ENCODE measurements at regions not wholly inside any gene's neighbourhood (a gene's known extent, or its start where the extent isn't known, plus 50 kb on each side); places are given as distances from the start of the nearest gene placed in this dataset.

DNA sequence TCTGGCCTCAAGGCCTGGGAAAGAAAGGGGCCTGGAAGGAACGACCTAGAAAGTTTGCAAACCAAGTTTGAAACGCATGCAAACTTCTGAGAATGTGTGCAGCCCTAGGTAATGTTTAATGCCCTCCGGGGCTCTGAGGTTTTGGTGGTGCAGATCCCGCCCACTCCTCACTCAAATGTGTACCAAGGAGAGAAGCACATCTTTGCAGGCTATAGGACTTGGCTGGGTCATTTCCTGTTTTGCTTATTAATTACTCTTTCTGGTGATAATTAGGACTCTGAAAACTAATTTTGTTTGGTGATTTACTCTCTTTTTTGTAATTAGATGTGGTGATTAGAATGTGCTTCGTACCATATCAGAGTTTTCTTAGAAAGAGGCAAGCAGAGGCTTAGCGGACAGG lies 625.9 kb upstream of the CADM1 start:
- no peak for DNase-seq

DNA sequence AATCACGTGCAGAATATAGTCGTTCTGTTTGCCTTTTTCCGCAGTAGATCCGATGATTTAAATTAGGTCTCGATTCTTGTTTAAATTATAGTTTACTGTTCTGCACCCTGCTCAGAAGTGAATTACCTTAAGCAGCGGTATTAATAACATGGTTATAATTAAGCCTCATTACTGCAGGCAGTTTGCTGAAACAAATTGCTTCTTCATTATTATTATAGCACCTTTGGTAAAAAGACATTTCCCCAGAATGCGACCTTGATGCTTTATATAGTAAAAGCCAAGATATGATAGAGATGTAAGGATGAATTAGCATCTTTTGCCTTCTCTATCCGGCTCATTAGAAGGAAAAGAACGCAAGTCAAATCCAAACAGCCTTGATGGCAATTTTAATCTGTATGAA lies 625.2 kb upstream of the CADM1 start:
- DNase-seq: no peak

DNA sequence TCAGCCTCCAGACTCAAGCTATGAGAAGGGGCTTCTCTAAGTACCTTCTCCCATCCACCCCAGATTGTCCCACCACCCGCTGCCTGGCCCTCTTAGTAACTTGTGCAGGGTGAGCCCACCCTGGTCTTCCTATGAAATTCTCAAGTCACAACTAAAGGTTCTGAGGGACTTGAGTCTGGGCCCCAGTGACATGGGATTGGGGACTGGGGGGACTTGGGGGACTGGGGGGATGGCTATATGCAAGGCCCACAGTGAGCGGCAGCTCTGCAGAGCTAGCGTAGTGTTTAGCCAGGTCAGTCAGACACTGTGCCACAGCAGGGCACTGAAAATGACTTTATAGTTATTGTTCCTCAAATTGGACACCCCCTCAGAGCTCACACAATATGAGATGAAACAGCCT lies 622.3 kb upstream of the CADM1 start:
- no peak for DNase-seq

DNA sequence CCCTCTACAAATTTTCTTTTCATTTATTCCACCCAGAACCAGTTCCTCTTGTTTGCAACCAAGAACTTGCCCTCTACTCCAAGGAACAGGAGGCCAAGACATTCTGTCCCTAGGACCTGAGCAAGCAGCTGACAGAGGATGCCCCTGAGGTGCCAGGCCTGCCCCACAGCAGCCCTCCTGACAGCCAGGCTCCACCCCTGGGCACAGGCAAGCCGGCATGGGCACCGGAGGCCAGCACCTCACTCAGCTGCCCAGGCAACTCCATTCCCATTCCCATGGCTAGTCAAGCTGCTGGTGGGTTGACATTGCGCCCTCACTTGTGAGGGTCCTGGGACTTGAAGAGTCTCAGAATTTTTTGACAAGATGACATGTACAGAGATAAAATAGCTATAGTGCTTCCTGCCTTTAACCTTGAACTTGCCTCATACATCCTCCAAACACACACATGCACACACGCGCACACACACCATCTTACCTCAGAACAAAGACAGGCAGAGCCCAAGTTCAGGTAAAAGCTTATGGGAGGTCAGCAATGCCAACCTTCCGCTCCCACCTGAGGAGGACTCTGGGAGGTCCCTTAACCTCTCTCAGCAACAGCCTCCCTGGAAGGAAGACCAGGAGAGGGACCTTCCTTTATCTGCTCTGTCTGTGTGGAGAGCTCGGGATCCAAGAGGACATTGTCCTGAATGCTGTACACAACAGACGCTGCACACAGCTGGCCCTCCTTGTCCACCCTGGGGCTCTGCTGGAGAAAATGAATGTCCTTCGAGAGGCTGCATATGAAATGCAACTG lies 620.9 kb upstream of the CADM1 start:
- no peak for DNase-seq

DNA sequence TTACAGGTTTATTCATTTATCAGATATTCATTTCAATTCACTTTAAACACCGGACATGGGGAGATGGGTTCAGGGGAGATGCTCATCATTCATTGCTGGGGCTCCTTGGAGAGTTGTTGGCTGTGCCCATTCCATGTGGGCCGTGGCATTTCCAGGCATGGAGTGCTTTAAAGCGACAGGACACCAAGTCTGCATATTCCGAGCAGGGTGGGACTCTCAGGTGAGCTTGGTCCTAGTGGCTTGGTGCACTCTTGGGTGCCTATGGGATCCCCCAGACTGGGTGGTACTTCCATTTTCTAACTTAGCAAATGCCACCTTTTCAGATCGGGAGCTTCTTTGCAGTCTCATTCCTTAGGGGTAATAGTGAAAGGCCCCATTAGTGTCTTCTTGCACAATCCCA lies 619.5 kb upstream of the CADM1 start:
- no peak for DNase-seq

DNA sequence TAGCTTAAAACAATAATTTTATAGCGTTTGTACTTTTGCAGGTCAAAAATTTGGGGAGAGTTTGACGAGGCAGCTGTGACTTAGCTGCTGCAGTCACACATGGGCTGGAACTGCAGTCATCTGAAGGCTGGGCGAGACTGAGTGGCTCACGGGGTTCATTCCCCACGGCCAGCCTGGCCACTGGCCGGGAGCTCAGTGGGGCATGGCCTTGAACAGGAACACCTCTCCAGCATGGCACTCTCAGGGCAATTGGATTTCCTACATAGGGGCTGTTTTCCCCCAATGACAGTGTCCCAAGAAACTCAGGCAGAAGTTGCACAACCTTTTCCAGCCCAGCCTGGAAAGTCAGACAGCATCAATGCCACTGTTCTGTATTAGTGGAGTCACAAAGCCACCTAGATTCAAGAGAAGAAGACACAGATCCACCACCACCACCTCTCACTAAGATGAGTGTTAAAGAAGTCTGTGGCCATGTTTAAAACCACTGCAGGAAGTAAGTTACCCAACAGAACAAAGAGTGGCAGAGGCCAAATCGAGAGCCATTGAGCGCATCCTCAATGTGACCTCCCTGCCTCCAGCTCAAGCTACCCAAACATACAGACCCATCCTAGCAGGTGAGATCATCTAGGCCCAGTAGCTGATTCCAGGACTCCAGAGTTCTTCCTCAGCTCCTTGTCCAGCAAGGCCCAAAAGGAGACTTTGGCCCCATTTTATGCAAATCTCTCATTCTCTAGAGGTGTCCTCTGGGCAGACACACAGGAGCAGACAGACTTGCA lies 618.7 kb upstream of the CADM1 start:
- no peak for DNase-seq

DNA sequence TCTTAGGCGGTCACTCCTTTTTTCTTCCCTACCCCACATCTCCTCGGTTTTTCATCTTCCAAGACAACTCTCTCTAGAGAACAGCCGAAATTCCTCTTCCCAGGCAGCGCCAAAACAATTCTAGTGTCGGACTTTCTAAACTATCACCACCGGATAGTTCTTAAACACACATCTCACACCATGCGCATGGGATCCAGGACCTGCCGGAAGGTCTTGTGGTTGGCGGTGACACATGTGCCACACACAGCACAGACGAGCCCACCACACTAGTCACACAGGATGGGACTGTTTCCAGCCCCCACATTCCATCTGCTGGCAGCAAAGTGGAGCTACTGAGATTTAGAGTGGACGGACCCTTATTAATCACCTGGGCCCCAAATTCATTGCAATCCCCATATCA lies 614.9 kb upstream of the CADM1 start:
- DNase-seq: no peak

DNA sequence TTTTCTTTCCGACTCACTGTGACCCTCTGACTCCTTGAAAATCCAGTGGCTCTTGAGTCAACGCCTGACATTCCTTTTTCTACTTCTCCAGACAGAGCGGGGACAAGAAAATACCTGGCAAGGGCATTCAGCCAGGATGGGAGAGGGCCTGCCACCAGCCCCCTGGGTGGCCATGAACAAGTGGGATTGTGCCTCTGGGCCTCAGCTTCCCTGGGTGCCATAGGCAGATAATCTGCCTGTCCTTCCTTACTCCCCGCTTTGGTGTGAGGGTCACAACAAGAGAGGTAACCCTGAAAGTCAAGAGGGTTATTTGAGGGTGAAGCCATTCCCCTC lies 613.9 kb upstream of the CADM1 start:
- DNase-seq: no peak

DNA sequence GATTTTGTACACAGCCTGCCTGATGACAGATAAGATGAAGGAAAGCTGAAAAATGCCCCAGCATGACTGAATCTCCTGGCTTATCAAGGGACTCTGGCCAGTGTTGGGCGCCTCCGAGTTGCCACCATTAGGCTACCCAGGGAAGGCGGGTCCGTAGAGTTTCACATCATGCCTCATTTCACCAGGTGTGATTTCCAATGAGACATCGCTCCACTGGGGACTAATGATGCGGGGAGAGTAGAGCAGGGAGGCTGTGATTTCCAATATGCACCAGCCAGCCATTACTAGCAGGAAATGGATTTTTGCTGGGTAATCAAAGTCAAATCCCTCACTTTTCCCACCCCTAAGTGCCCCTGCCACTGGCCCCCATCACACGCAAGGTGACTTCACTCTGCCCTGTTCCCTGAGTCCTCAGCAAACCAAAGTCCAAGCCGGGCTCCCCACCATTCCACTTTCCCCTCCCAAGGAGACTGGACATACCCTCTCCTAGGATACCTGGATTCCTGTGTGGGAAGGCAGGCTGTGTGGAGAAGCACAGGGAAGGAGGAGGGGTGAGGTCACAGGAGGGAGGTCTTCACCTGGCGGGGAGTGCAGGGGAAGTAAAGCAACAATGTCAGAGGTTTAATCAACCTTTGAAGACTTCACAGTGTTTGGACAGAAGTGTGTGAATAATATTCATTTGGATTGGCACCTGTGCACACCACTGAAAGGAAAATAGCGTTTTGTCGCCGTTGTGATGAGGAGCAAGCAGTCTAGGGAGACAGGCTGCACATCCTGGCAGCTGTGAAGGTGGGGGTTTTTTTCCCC lies 613.3 kb upstream of the CADM1 start:
- DNase-seq: no peak

DNA sequence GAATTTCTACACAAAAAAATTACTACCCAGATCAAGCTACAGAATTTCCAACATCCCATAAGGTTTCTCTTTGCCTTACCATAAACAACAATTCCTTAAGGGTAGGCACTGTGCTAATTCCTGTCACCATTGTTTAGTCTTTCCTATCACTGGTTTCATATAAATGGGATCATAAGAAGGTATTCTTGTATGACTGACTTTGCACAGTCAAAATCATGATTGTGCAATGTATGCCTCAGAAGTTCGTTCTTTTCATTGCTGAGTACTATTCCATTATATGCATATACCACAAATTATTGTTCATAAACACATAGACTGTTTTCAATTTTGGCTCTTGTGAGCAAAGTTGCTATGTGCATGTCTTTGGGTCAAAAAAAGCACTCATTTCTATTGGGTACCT lies 611.6 kb upstream of the CADM1 start:
- no peak for DNase-seq

DNA sequence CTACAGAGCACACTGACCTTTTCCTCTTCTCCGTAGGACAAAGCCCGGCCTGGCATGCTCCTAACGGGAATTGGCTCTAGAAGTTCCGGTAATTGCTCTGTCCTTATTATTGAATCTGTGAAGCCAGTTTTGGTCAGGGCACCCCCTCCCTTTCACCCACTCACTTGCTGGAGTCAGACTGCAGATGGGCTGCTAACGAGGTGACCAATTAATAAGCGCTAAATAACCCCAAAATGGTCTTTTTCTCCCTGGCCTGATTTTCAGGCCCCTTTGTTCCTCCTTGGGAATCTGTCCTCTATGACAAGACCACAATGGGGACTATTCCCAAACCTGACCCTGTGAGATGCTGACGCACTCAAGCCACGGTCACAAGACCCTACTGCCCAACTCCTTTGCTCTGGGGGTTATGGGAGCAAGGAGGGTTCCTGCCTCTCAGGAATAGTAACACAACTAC lies 610.0 kb upstream of the CADM1 start:
- no peak for DNase-seq

DNA sequence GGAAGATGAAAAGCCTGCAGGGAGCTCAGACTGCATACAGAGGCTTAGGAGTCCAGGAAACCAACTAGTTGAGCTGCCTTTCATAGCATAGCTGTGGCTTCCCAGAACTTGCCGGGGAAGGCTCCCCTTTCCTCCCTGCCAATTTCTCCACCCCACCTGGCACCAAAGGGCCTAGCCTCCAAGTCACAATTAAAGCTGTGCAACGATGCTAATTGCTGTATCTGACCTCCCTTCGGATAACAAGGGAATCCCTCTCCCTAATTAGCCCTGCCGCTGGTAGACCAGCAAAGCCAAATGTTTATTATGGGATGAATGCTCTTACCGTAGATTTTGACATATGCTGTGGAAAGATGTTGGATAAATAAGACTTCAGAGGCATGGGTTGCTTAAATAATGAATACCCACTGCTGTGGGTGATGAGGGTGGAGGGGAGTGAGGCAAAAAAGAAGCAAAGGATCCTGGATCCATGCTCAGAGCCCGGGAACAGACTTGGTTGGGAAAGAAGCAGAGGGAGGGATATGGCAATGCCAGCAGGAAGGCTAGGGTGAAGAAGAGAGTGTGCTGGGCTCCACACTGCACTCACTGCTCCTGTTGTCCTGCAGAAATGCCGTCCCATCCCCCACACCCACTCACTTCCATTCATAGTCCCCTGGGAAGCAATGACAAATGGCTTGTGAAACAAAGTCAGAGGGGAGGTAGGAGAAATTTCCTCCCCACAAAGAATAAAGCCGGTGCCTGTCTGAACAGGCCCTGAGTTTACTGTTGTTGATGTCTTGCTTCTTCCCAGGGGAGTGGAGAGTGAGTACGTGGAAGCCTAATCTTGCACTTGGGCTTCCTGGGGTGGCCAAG lies 608.1 kb upstream of the CADM1 start:
- DNase-seq: no peak

DNA sequence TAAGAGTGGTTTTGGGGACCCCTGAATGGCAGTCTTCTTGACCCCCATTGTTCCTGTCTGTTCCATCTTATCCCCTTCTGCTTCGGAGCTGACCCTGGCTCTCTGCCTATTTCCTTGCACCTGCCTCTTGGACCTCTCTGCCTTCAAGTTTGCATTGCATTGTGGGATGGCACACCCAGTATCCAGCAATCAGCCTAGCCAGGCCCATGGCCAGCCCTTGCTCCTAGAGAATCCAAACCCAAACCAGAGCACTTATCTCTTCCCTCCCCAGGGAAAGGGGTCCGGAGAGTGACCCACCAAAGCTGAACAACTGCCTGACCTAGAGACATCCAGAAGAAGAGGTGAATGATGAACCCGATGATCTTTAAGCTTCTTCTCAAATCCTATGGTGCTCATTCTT lies 607.3 kb upstream of the CADM1 start:
- DNase-seq: no peak

DNA sequence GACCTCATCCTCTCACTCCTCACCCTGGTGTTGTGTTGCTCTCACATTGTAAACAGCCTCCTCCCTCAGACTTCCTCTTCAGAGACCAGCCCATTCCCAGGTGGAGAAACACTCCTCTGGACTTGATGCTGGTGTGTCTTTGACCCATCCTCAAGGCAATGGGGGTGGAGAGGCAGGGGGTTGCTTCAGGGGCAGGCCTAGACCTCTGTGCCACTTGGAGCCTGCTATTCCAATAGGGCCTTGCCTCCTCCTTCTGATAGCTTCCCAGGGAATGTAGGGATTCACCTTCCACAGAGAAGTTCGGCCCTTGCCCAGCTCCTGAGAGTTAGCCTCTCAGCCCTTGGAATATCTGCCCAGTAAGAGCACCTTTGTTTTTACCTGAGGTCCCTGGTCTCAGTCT lies 606.6 kb upstream of the CADM1 start:
- no peak for DNase-seq

DNA sequence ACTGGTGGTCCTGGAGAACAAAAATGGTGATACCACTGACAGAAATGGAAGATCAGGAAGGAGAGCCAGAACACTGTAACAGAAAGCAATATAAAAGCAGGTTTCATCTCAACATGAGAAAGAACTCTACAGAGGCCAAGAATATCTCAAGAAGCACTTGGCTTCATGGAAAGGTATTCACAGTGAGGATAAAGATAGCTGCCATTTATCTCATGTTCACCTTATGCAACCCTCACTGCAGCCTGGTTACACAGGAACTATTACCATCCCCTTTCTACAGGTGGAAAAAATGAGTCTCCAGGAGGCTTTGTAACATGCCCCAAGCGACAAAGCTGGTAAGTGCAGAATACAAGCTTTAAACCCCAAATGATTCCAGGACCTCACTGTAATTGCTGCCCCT lies 606.1 kb upstream of the CADM1 start:
- DNase-seq: no peak

DNA sequence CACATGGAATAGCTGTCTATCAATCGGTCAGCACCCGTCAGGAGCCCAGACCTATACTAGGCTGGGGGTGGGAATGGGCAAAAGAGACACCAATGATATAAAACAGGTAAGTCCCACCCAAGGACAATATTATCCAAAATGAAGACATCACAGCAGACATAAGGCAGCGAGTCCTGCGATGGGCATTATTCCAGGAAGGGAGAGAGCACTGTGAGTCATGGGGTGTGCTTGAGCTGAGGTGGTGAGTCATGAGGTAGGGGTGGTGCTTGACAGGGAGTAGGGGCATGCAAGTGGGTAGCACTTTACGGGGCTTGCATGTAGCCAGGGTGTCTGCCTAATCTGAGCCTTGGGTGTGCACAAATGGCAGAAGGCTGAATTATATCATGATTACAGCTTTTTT lies 605.0 kb upstream of the CADM1 start:
- no peak for DNase-seq

DNA sequence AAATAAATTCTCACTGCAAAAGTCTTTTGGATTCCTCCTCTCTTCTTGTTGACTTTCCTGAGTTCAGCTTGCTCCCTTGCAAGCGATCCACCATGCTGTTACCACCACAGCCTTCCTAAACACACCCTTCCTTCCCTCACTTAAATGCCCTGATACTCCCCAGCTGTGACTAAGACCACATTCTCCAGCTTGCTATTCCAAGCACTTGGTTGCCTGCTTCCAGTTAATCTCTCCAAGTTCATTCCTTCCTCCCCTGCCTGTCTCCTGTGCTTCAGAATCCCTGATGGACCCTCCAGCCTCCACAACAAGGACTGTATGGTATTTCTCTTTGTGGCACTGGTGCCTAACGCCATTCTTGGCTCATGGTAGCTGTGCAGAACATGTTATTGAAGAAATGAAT lies 603.9 kb upstream of the CADM1 start:
- DNase-seq: no peak

DNA sequence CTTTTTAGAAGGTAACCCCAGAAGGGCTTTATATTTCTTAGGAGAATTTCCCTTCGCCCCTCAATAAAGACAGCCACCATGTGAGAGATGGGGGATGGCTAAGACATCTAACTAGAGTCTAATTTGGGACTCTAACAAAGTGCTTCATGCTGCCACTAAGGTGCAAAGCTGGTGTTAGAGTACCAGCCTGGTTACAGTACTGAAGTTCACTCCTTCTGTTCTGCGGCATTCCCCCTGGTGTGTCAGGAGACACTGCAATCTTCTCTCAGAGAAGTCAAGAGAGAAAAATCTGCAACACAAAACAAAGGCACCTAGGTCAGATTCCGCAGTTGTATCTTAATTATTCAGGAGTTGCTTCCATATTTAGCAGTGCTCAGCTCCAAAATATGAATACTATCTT lies 603.0 kb upstream of the CADM1 start:
- no peak for DNase-seq

DNA sequence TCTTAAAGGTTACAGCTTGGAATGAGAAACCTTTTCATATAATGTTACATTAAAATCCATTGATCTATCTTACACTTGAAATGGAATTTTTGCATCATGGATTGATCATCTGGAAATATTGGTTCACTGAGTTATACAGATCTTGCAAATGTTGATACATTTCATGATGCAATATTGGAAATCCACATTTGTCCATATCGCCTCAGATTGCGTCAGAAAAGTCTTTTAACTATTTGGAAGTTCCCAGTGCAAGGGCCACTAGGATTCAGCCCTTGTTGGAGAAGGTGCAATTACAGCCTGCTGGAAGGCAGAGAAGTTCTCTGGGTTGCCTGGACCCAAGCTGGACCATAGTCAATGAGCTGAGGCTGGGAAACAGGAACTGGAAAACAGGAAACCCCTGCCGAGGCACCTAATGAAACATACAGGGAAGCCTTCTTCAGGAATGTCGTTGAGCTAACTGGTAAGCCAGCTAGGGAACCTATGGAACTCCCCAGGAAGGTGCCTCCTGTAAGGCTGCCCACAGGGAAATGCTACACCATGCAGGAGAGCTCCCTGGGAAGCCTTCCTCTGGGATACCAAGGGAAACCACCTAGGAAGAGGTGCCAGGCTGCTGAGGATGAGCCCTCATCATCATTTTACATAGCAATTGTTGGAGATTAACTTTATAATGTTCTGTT lies 600.4 kb upstream of the CADM1 start:
- no peak for DNase-seq

DNA sequence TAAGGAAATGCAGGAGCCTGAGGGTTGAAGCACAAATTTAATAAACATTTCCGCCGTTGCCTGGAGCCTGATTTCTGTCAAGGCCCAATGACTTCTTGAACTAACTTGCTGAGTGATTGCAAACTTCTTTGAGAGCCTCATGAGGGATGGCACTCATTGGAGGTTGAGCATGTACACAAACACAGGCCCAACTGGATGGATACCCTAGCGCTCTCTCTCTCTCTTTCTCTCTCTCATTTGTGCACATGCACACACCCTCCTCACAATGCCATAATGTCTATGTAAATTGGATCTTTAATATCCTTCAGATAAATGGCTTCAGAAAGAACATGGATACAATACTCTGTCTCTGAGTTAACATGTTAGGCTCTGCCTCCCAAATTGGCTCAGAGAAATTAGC lies 597.7 kb upstream of the CADM1 start:
- no peak for DNase-seq

DNA sequence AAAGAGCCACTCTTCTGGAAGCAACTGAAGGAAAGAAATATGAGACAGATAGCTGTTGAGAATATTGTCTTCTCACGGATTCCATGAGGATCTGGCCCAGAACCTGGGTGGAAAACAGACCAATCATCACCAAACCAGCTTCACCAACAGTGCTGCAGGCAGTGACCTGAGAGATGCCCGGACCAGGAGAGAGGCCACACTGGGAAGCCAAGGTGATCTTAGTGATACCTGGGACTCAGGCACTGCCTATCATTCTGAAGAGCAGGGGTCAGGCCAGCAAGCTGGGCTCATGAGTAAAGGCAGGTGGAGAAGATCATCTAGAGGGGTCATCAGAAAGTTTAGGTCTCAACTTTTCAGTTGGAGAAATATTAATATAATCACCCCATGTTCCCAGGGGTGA lies 595.8 kb upstream of the CADM1 start:
- no peak for DNase-seq

DNA sequence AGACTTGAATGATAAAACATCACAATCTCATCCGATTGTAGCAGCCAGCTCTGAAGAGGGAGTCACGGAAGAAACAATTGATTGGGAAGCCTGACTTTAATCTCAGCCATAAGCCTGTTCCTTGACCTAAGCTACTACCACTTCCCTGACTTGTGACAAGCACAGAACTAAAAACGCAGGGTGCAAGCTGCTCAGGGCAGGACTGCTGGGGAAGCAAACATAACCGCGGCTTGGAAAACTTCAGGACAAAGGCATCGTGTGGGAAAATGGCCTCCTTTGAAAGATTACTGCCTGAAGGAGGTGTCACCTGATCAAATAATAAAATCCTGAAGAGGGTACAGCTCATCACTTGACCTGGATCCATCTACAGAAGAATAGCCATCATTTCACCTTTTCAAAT lies 595.3 kb upstream of the CADM1 start:
- no peak for DNase-seq

Data from hematopoietic multipotent progenitor cell treated with erythropoietin and hydrocortisone succinate and interleukin-3 and kit ligand, for 6 days (in vitro differentiated cells).